B cell (primary cell): ENCODE measurements at regions not wholly inside any gene's neighbourhood (a gene's known extent, or its start where the extent isn't known, plus 50 kb on each side); places are given as distances from the start of the nearest gene placed in this dataset.

Experiments used
- ATAC-seq: fragments of 200-7000 bp; cut with Tn5 transposase; one replicate; pipeline ENCODE4 v1.10.0; 2021; ENCODE audit warnings: low read depth, mild to moderate bottlenecking, moderate number of reproducible peaks, moderate library complexity
- CTCF ChIA-PET: fragments of 350-600 bp; sonication (Branson Sonifier 250); formaldehyde crosslinking; loops from one replicate; lab custom pipeline; 2021; ENCODE audit warnings: antibody characterized with exemption, inconsistent platforms; lab: Charles Lee
- POLR2A ChIA-PET: fragments of 350-600 bp; sonication (Branson Sonifier 250); formaldehyde crosslinking; loops from one replicate; lab custom pipeline; 2021; ENCODE audit warnings: antibody characterized with exemption; lab: Charles Lee
- DNase-seq: peaks from one replicate; pipeline ENCODE4 v3.0.0; 2013
- H2AFZ ChIP-seq: 2 replicates; pipeline ENCODE4 v1.6.1; 2012; ENCODE audit warnings: mild to moderate bottlenecking, low read depth, low read length; ENCODE audit not compliant: insufficient read depth, poor library complexity, severe bottlenecking
- H3K27ac ChIP-seq, 2 donors: 1 replicate in 1 of 2; 2 replicates in 1 of 2; pipeline ENCODE4 v1.5.1; 2012 to 2013; ENCODE audit warnings: low read length in 2 of 2, mild to moderate bottlenecking in 2 of 2, moderate library complexity in 1 of 2
- H3K27me3 ChIP-seq, 4 experiments: fragments of 200-600 bp in 1 of 4; sonication (generic) in 1 of 4; replicated peaks in 1 of 4; 1 replicate in 2 of 4; 2 replicates in 2 of 4; pipeline versions ENCODE4 v1.6.1 to v1.7.0; 2013 to 2016; ENCODE audit warnings: low read length in 3 of 4, mild to moderate bottlenecking in 2 of 4, mixed read lengths in 1 of 4, moderate library complexity in 1 of 4; ENCODE audit not compliant: insufficient read depth in 4 of 4, control insufficient read depth in 3 of 4; ENCODE audit errors: control extremely low read depth in 1 of 4
- H3K36me3 ChIP-seq, 2 experiments: replicated peaks in 1 of 2; 1 replicate in 1 of 2; 2 replicates in 1 of 2; pipeline versions ENCODE4 v1.6.1 to v1.7.1; 2013; ENCODE audit warnings: low read length in 1 of 2; ENCODE audit not compliant: insufficient read depth in 2 of 2, control insufficient read depth in 1 of 2; ENCODE audit errors: control extremely low read depth in 1 of 2, extremely low read depth in 1 of 2
- H3K4me1 ChIP-seq, 2 donors: fragments of 200-600 bp in 1 of 2; sonication (generic) in 1 of 2; 1 replicate in 1 of 2; 2 replicates in 1 of 2; pipeline versions ENCODE4 v1.5.1 to v1.6.1; 2013 to 2017; ENCODE audit warnings: low read length in 2 of 2; ENCODE audit not compliant: control insufficient read depth in 2 of 2, insufficient read depth in 2 of 2
- H3K4me2 ChIP-seq: replicated peaks from 2 replicates; pipeline ENCODE3; 2012; ENCODE audit warnings: mild to moderate bottlenecking, low read depth, low read length; ENCODE audit not compliant: poor library complexity, severe bottlenecking
- H3K4me3 ChIP-seq, 5 experiments: fragments of 200-600 bp in 1 of 5; sonication (generic) in 1 of 5; 1 replicate in 3 of 5; 2 replicates in 2 of 5; pipeline versions ENCODE4 v1.5.1 to v1.7.0; 2011 to 2016; ENCODE audit warnings: low read length in 4 of 5, mild to moderate bottlenecking in 4 of 5, low read depth in 2 of 5, control low read depth in 1 of 5, moderate library complexity in 1 of 5; ENCODE audit not compliant: insufficient read depth in 1 of 5; ENCODE audit errors: control extremely low read depth in 1 of 5, extremely low read depth in 1 of 5
- H3K79me2 ChIP-seq: fragments of 200-600 bp; sonication (generic); one replicate; pipeline ENCODE4 v1.6.0; 2016; ENCODE audit warnings: low read length; ENCODE audit not compliant: control insufficient read depth, insufficient read depth
- H3K9ac ChIP-seq: fragments of 200-600 bp; sonication (generic); 2 replicates; pipeline ENCODE4 v1.6.1; 2017; ENCODE audit warnings: mild to moderate bottlenecking, low read length, moderate library complexity
- H3K9me3 ChIP-seq, 3 donors: one replicate each; pipeline versions ENCODE4 v1.6.1 to v1.7.1; 2013; ENCODE audit warnings: low read length in 2 of 3; ENCODE audit not compliant: control insufficient read depth in 2 of 3, insufficient read depth in 1 of 3; ENCODE audit errors: control extremely low read depth in 1 of 3
- H4K20me1 ChIP-seq: 2 replicates; pipeline ENCODE4 v1.6.0; 2012; ENCODE audit warnings: mild to moderate bottlenecking, low read length; ENCODE audit not compliant: insufficient read depth, control insufficient read depth, poor library complexity, severe bottlenecking
- H3K27ac Mint-ChIP-seq: one replicate; pipeline ENCODE4 v1.8.0; 2021; ENCODE audit warnings: mixed read lengths
- H3K27me3 Mint-ChIP-seq: one replicate; pipeline ENCODE4 v1.8.0; 2021; ENCODE audit warnings: mixed read lengths
- H3K4me1 Mint-ChIP-seq: one replicate; pipeline ENCODE4 v1.8.0; 2021; ENCODE audit warnings: mixed read lengths
- H3K4me3 Mint-ChIP-seq: one replicate; pipeline ENCODE4 v1.8.0; 2021; ENCODE audit warnings: mixed read lengths
- H3K9me3 Mint-ChIP-seq: one replicate; pipeline ENCODE4 v1.8.0; 2022; ENCODE audit warnings: mixed read lengths; ENCODE audit not compliant: insufficient read depth
- CTCF ChIP-seq: fragments of 200-600 bp; IDR thresholded peaks from one replicate; pipeline ENCODE4 v1.8.0; 2022; ENCODE audit warnings: antibody characterized with exemption, mild to moderate bottlenecking
- EZH2 ChIP-seq: IDR thresholded peaks from 2 replicates; pipeline ENCODE4 v1.6.1; 2012; ENCODE audit warnings: borderline replicate concordance, low read depth, mild to moderate bottlenecking, moderate library complexity, low read length; ENCODE audit not compliant: insufficient read depth, poor library complexity, severe bottlenecking
- WGBS: methylation state at CpG from one replicate; pipeline ENCODE4 v1.1.5; 2013; ENCODE audit warnings: missing lambda C conversion rate; ENCODE audit not compliant: insufficient coverage; 5-methylcytosine and 5-hydroxymethylcytosine counted together
- intact Hi-C: fragments of 100-400 bp; cut with micrococcal nuclease; formaldehyde crosslinking; loops from one replicate; pipeline ENCODE4 v1.10.0; 2022

GRCh38 chr1:240036526-240036925 lies 55.2 kb upstream of the FMN2 start:
- no peaks in the 10 kb centered on the region for H3K9me3 ChIP-seq
- CTCF ChIA-PET: no interaction called here
- intact Hi-C loops: no loop called here
- no peaks in the 10 kb centered on the region for H3K36me3 ChIP-seq
- ATAC-seq (no peak), DNase-seq (no peak)
- no peak overlapping the region for H3K9ac ChIP-seq
- TF ChIP-seq EZH2 (no peak), CTCF (no peak)
- H4K20me1 ChIP-seq: no peaks in the 10 kb centered on the region
- POLR2A ChIA-PET: no interaction called here
- no peak overlapping the region for H3K4me3 ChIP-seq
- H3K4me1 ChIP-seq: no peaks in the 10 kb centered on the region
- H3K27ac ChIP-seq: no peak overlapping the region
- H3K27me3 Mint-ChIP-seq: no peaks in the 10 kb centered on the region
- H3K79me2 ChIP-seq: no peaks in the 10 kb centered on the region
- WGBS: no CpG with 5 or more reads among the region's 1 CpG
- H3K4me2 ChIP-seq: no peak overlapping the region
- H3K27ac Mint-ChIP-seq: no peak overlapping the region
- H3K4me1 Mint-ChIP-seq: no peaks in the 10 kb centered on the region
- no peaks in the 10 kb centered on the region for H3K27me3 ChIP-seq
- no peak overlapping the region for H3K4me3 Mint-ChIP-seq
- no peak overlapping the region for H2AFZ ChIP-seq
- no peaks in the 10 kb centered on the region for H3K9me3 Mint-ChIP-seq
